HEK293T (cell line): ENCODE measurements at regions not wholly inside any gene's neighbourhood (a gene's known extent, or its start where the extent isn't known, plus 50 kb on each side); places are given as distances from the start of the nearest gene placed in this dataset.
"Not testable (repeated sequence)": the region's sequence is repeated elsewhere in the genome, so short reads cannot be mapped to it uniquely, and the experiment has no call there.

Experiments used
- CTCF ChIA-PET: fragments of 350-600 bp; formaldehyde crosslinking; extraction: SDS; loops from one replicate; lab custom pipeline; 2021; ENCODE audit warnings: antibody characterized with exemption, inconsistent platforms; lab: Yijun Ruan, JAX
- POLR2A ChIA-PET: fragments of 350-600 bp; formaldehyde crosslinking; extraction: SDS; loops from one replicate; lab custom pipeline; 2020; ENCODE audit warnings: antibody characterized with exemption, inconsistent platforms; lab: Yijun Ruan, JAX
- DNase-seq: peaks from one replicate; pipeline ENCODE4 v3.0.0; 2012; ENCODE audit warnings: mixed read lengths; ENCODE audit errors: extremely low spot score
- ARNT ChIP-seq: fragments of 450-650 bp; IDR thresholded peaks from 2 replicates; pipeline ENCODE4 v1.6.1; 2017; ENCODE audit warnings: mild to moderate bottlenecking
- BHLHE40 ChIP-seq: fragments of 450-650 bp; IDR thresholded peaks from 2 replicates; pipeline ENCODE4 v1.6.1; 2016; ENCODE audit warnings: mild to moderate bottlenecking, moderate library complexity, borderline replicate concordance
- CTBP1 ChIP-seq: fragments of 450-650 bp; IDR thresholded peaks from 2 replicates; pipeline ENCODE4 v1.6.1; 2016; ENCODE audit warnings: borderline replicate concordance
- ELF4 ChIP-seq: fragments of 450-650 bp; IDR thresholded peaks from 2 replicates; pipeline ENCODE4 v1.6.1; 2017; ENCODE audit warnings: antibody characterized with exemption
- FOXA1 ChIP-seq: fragments of 450-650 bp; IDR thresholded peaks from 2 replicates; pipeline ENCODE4 v1.6.1; 2016; ENCODE audit warnings: mild to moderate bottlenecking
- FOXK2 ChIP-seq: fragments of 450-650 bp; IDR thresholded peaks from 2 replicates; pipeline ENCODE4 v1.6.1; 2016; ENCODE audit warnings: mild to moderate bottlenecking
- FOXM1 ChIP-seq: fragments of 450-650 bp; IDR thresholded peaks from 2 replicates; pipeline ENCODE4 v1.6.1; 2017; ENCODE audit warnings: mild to moderate bottlenecking, borderline replicate concordance
- HDGF ChIP-seq: fragments of 450-650 bp; IDR thresholded peaks from 2 replicates; pipeline ENCODE4 v1.6.1; 2017; ENCODE audit warnings: antibody characterized with exemption, borderline replicate concordance
- L3MBTL2 ChIP-seq: fragments of 450-650 bp; conservative IDR thresholded peaks from 2 replicates; pipeline ENCODE4 v1.6.1; 2016; ENCODE audit warnings: mild to moderate bottlenecking
- LEF1 ChIP-seq: fragments of 450-650 bp; IDR thresholded peaks from 2 replicates; pipeline ENCODE4 v1.6.1; 2017; ENCODE audit warnings: mild to moderate bottlenecking, borderline replicate concordance
- NFRKB ChIP-seq: fragments of 450-650 bp; IDR thresholded peaks from 2 replicates; pipeline ENCODE4 v1.6.1; 2016; ENCODE audit warnings: mild to moderate bottlenecking, moderate library complexity
- SP1 ChIP-seq: fragments of 450-650 bp; IDR thresholded peaks from 2 replicates; pipeline ENCODE4 v1.6.1; 2017
- SUZ12 ChIP-seq: fragments of 450-650 bp; IDR thresholded peaks from 2 replicates; pipeline ENCODE4 v1.6.1; 2016; ENCODE audit warnings: mild to moderate bottlenecking
- TARDBP ChIP-seq: fragments of 450-650 bp; IDR thresholded peaks from 2 replicates; pipeline ENCODE4 v1.6.1; 2016
- ZNF384 ChIP-seq: fragments of 450-650 bp; IDR thresholded peaks from 2 replicates; pipeline ENCODE4 v1.6.1; 2016
- TF ChIP-seq, protein P1 (sequence below): fragments of 450-650 bp; IDR thresholded peaks from 2 replicates; pipeline ENCODE4 v1.6.1; 2016

- POLR2A ChIA-PET, result no interaction called here
- TF ChIP-seq L3MBTL2 (no peak), FOXA1 (no peak), FOXK2 (no peak), ELF4 (no peak), SUZ12 (no peak), TARDBP (no peak), LEF1 (no peak), BHLHE40 (no peak), HDGF (no peak), CTBP1 (no peak), SP1 (no peak), ARNT (no peak), FOXM1 (no peak)
- TF ChIP-seq, protein P1, sequence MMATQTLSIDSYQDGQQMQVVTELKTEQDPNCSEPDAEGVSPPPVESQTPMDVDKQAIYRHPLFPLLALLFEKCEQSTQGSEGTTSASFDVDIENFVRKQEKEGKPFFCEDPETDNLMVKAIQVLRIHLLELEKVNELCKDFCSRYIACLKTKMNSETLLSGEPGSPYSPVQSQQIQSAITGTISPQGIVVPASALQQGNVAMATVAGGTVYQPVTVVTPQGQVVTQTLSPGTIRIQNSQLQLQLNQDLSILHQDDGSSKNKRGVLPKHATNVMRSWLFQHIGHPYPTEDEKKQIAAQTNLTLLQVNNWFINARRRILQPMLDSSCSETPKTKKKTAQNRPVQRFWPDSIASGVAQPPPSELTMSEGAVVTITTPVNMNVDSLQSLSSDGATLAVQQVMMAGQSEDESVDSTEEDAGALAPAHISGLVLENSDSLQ, result no peak
- CTCF ChIA-PET, result interaction anchor here (0.6 to 1.2 kb wide), 2 partner anchors 12 to 21 kb away, joined by 3 read pairs; no protein-coding TSS in a partner anchor
- DNase-seq, result peak; percentile 25
These were observed 582.4 kb upstream of the RAB6C start for GRCh38 chr2:129396980-129397599.

- no peak for DNase-seq
- no peak for TF ChIP-seq FOXA1
- no peak for TF ChIP-seq LEF1
- TF ChIP-seq FOXM1, result no peak
- no peak for TF ChIP-seq FOXK2
- TF ChIP-seq CTBP1, result no peak
- no peak for TF ChIP-seq HDGF
- no peak for TF ChIP-seq BHLHE40
- no peak for TF ChIP-seq NFRKB
- no peak for TF ChIP-seq SP1
- no peak for TF ChIP-seq ZNF384
- no peak for TF ChIP-seq ARNT
- no peak for TF ChIP-seq SUZ12
- TF ChIP-seq ELF4, result no peak
- TF ChIP-seq TARDBP, result no peak
- TF ChIP-seq L3MBTL2, result no peak
- TF ChIP-seq, protein P1, result no peak
- CTCF ChIA-PET, result no interaction called here
- POLR2A ChIA-PET, result no interaction called here
These were observed 578.6 kb upstream of the RAB6C start for GRCh38 chr2:129400826-129401225.

DNA sequence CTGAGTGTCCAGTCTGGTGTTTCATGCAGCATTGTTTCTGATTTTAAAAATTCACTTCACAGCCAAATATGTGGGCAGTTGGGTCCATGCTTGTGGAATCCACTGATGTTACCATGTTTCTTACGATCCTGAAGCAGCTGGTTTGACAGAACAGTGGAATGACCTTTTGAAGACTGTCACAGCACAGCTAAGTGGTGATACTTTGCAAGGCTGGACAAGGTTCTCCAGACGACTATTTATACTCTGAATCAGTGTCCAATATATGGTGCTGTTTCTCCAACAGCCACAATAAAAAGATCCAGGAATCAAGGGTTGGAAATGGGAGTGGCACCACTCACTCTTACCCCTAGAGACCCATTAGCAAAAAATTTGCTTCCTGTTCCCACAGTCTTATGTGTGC is 577.4 kb upstream of the RAB6C start:
- no peak for TF ChIP-seq L3MBTL2
- TF ChIP-seq SUZ12, result no peak
- TF ChIP-seq ARNT, result no peak
- TF ChIP-seq FOXK2, result no peak
- TF ChIP-seq ELF4, result no peak
- TF ChIP-seq ZNF384, result no peak
- TF ChIP-seq LEF1, result no peak
- no peak for TF ChIP-seq FOXM1
- TF ChIP-seq NFRKB, result no peak
- TF ChIP-seq FOXA1, result no peak
- TF ChIP-seq SP1, result no peak
- no peak for TF ChIP-seq HDGF
- TF ChIP-seq TARDBP, result no peak
- no peak for TF ChIP-seq CTBP1
- no peak for TF ChIP-seq BHLHE40
- TF ChIP-seq, protein P1, result no peak
- POLR2A ChIA-PET, result no interaction called here
- CTCF ChIA-PET, result no interaction called here
- no peak for DNase-seq

- TF ChIP-seq CTBP1 (no peak), ELF4 (no peak), ZNF384 (no peak), TARDBP (no peak), LEF1 (no peak), FOXM1 (no peak), ARNT (no peak), BHLHE40 (no peak), SUZ12 (no peak), SP1 (no peak), FOXA1 (no peak)
- TF ChIP-seq, protein P1, result no peak
- POLR2A ChIA-PET, result no interaction called here
- CTCF ChIA-PET, result no interaction called here
- no peak for DNase-seq
These were observed 575.3 kb upstream of the RAB6C start for GRCh38 chr2:129404000-129404685.

- CTCF ChIA-PET, result interaction anchor here (0.9 kb wide), 1 partner anchor 12 kb away, joined by 3 read pairs; no protein-coding TSS in a partner anchor
- POLR2A ChIA-PET, result no interaction called here
- no peak for DNase-seq
- TF ChIP-seq FOXA1 (no peak), TARDBP (no peak)
These were observed 570.9 kb upstream of the RAB6C start for GRCh38 chr2:129408570-129408969.

DNA sequence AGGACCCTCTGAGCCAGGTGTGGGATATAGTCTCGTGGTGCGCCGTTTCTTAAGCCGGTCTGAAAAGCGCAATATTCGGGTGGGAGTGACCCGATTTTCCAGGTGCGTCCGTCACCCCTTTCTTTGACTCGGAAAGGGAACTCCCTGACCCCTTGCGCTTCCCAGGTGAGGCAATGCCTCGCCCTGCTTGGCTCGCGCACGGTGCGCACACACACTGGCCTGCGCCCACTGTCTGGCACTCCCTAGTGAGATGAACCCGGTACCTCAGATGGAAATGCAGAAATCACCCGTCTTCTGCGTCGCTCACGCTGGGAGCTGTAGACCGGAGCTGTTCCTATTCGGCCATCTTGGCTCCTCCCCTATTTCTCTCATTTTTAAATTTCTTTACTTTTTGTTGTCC is 562.4 kb upstream of the RAB6C start:
- POLR2A ChIA-PET, DNase-seq: not testable (repeated sequence)
- CTCF ChIA-PET, result interaction anchor here (0.7 kb wide), 1 partner anchor 394 kb away, joined by 3 read pairs; no protein-coding TSS in a partner anchor
